Right forelimb (tissue), 1 donor: ENCODE measurements at regions not wholly inside any gene's neighbourhood (a gene's known extent, or its start where the extent isn't known, plus 50 kb on each side); places are given as distances from the start of the nearest gene placed in this dataset.
"Not testable (repeated sequence)": the region's sequence is repeated elsewhere in the genome, so short reads cannot be mapped to it uniquely, and the experiment has no call there.

Experiments used
- DNase-seq: peaks from one replicate; pipeline ENCODE4 v3.0.0-alpha.2; 2018

DNA sequence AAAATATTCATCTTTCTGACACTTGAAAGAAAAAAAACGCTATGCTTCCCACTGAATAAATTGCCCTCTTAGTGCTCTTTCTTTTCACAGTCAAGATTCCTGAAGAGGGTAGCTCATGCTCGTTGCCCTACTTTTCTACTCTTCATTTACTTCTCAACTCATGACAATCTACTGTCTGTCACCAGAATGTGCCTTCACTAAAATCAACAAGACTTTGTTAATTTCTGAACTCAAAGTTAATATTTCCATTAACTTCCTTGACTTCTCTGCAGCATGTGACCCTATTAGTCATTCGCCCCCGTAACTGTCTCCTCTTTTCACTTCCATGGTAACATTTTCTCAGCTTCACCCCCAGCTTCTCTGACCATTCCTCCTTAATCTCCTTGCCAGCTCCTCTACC, 98.9 kb upstream of the MAPRE2 start:
- no peak for DNase-seq

DNA sequence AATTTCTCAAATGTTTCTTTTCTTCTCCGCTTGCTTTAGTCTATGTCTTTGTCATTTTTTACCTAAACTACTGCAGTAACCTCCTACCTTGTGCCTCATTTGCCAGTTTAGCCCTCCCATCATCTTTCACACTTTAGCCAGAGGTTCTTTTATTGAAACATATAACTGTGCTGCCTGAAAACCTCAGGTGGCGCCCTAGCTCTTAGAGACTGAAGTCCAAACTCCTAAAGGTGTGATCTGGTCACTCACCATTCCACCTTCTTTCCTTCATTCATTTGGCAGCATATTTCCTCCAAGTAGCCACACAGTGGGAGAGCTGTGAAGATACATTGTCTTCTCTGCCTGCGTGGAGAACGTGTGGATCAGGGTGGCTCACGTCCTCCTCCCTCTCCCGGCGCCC, 98.2 kb upstream of the MAPRE2 start:
- no peak for DNase-seq

DNA sequence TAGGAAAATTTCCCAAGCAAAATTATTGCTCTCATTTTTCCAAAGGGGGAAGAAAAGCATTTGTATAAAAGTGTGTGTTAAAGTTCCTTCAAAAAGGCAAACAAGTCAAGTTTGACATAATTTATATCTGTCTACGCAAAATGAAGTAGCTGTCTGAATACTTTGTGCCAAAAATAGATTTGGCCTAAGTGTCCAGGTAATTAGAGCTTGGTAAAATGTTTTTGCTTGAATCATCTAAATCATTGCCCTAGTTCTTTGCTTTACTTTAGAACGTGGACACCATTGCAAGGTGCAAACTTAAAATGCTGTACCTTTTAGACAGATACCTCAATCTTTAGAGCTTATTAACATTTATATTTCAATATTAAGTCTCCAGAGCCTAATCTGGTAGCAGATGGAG, 97.6 kb upstream of the MAPRE2 start:
- DNase-seq = no peak

DNA sequence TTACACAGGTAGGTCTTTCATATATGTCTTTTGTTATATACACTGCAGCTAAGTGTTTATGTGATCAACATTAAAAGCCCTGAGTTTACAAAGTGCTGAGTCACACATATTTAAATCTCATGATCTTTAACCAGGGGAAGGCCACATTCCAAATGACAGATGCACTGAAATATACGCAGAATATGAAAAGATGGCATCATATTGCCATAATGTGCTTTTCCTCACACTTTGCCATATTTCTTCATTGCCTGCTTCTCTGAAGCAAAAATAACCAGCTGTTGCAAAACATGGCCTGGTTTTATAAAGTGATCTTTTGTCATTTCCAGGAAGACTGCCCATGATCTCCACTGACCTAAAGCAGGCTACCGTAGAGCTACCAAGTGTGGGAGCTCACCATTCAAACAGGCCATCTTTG, 93.5 kb upstream of the MAPRE2 start:
- no peak for DNase-seq

DNA sequence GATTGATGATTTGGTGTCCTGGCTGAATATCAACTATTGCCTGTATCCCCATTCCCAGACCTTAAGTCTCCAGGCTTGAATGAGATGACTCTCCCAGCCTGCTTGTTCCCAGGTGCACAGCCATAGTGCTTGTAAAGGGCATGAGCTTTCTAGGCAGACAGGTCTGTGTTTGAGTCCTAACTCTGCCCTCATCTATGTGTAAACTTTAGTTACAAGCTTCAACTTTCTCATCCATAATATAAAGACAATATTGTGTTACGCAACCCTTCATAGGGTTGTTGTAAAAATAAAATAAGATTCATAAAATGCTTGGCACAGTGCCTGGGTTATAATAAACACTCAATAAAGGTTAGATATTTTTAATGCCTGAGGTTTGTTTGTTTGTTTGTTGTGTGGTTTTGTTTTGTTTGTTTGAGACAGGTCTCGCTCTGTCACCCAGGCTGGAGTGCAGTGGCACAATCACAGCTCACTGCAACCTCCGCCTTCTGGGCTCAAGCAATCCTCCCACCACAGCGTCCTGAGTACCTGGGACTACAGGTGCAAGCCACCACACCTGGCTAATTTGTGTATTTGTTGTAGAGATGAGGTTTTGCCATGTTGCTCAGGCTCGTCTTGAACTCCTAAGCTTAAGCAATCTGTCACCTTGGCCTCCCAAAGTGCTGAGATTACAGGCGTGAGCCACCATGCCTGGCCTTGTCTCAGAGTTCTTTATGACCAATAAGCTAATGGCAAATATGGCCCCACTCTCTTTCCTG, 89.4 kb upstream of the MAPRE2 start:
- DNase-seq = no peak

DNA sequence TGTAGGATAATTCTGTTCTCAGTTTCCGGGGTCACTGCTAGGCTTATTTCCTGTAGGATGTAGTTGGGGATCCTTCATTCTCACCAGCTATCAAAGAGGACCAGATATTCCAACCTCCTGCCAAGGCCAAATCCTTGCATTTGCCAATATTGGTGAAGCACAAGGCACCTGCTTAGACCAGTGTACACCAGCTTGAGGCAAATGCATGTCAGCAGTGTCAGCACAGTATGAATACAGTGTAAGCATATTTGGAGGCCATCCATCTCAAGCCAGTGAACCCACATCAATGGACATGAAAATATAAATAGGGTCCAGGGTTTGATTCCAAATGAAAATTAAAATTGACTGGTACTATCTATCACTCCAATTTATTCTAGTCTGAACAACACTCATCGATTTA, 88.0 kb upstream of the MAPRE2 start:
- no peak for DNase-seq

DNA sequence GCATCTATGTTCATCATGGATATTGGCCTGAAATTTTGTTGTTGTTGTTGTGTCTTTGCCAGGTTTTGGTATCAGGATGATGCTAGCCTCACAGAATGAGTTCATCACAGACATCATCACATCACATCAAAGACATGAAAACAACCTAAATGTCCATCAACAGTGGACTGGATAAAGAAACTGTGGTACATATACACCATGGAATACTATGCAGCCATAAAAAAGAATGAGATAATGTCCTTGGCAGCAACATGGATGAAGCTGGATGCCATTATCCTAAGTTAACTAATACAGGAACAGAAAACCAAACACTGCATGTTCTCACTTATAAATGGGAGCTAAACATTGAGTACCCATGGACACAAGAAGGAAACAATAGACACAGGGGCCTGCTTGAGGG, 85.7 kb upstream of the MAPRE2 start:
- DNase-seq = not testable (repeated sequence)

DNA sequence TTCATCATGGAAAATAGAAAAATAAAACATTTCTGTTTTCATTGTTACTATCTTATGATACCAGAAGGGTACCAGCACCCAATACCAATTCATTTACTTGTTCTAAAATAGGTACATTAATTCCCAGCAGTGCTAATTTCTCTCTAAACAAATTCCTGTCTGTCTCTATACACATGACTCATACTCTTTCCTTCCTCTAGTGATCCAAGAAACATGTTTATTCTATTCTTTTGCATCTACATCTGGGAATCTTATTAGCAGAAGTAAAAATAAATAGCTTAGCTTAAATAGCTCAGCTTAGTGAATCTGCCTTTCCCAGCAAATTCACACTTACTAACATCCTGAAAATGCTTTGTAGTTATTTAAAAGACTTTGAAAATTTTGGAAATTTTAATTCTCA, 84.5 kb upstream of the MAPRE2 start:
- DNase-seq = no peak

DNA sequence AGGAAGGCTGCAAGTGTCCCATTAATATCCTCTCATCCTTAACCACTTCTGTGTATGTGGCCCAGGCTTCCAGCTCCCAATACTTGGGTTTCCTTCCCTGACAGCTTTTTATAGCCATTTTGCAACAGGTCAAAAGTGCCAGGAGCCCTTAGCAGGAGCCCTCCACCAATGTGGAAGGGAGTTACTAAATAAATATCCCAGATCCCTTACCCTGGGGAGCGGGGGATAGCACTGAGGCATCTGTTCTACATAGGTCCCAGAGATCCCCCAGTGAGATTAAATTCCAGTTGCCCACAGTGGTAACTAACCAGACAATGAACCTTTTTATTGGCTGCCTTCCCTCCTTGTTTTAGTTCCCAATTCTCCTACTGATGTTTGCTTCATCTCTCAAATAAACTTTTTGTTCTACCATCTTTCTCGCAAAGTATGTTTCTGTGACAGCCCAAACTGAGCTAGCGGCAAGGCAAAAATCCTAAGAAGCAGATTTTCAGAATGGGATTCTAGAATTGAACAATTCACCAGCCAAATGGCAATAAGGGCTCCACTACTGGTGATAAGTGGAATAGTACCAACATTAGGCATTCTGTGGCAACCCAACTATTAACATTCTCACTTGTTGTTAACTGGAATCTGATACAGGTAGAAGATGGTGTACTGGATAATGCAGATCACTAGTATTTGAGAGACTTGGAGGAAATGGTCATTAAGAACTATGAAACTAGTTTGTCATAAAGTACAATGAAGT, 83.9 kb upstream of the MAPRE2 start:
- no peak for DNase-seq

DNA sequence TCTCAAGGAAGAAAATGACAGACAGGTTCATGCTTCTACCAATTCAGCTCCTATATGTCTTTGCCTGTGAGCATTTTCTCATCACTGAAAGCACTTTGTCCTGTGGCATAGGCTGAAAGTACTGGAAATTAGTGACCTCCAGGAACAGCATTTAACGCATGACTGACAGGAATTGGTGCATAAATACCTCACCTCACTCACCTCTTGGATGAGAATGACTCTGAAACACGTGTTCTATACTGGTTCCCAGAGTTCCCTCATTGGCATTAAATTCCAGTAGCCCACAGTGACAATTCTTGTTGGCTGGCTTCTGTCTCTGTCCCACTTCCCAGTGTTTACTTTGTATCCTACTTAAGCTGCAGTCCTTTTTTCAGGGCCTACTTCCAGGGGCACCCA, 83.4 kb upstream of the MAPRE2 start:
- no peak for DNase-seq

DNA sequence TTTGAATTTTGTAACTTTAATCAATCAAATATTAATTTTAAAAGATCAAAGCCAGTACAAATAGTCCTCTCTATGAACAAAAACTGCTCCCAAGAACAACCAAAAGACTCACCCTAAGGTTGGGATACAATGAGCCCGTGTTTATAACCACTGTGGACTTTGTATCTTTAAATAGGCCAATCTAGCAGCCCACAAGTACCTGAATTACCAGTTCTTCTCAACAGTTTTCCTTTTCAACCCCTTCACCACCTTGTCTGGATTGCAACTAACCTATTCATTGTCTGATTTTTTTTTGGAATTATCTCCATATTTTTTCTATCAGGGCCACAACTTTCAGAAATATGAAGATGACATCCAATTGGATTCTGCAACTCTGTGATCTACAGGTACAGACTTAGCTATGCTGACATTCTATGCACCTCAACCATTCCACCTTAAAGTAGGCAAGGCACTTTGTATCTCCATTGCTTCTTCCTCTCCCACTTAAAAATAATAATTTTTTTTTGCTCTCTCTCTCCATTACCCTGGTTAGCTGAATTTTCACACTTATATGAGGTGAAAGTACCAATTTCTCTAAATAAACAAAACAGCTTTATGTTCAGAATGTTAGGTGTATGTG, 81.9 kb upstream of the MAPRE2 start:
- no peak for DNase-seq

DNA sequence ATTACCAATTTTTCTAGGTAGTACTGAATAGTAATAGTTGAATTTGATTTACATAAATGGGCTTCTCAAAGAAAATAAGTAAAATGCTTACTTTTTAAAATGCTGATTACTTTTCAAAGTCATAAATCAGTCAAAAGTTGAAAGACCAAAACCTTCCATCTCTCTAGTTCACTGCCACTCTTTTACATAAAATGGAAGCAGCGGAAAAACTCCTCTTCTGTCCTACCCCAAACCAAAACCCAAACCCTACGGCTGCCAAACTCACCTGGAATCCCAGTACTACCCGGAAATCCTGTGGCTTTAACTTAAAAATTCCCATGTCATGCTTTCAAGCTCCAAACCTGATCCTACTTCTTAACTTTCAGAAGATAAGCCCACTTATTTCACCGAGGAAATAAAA, 81.2 kb upstream of the MAPRE2 start:
- no peak for DNase-seq

DNA sequence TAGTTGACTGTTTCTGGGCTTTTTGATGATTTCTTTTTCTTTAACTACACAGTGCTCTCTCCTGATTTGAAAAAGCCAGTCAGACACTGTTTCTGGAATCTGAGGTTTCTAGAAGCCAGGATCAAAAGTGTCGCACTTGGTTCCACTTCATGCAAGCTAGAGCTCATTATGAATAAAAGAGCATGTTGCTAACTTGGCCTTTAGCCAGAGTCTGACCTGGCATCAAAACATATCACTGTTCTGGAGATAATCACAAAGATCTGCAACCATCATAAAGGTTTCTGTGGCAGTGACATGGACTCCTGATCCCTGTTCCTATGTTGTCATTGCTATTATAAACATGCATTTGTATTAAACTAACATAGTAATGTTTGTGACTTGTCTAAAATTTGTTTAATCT, 76.1 kb upstream of the MAPRE2 start:
- no peak for DNase-seq

DNA sequence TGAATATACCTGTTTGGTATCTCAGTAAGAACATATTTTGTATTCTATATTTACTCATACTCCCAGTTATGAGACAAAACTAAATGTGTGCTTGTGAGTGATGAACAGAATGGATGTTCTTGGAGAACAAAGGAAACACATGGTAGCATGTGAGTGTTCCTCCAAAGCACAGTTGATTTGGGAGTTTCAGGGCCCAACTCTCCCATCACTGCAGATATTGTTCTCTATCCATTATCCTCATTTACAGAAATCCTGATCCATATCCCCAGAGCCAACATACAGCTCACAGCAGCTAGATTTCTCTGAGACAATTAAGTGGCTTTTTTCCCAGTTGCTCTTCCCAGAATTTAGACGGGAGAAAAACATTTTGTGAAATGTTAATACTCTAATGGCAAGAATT, 75.6 kb upstream of the MAPRE2 start:
- no peak for DNase-seq

DNA sequence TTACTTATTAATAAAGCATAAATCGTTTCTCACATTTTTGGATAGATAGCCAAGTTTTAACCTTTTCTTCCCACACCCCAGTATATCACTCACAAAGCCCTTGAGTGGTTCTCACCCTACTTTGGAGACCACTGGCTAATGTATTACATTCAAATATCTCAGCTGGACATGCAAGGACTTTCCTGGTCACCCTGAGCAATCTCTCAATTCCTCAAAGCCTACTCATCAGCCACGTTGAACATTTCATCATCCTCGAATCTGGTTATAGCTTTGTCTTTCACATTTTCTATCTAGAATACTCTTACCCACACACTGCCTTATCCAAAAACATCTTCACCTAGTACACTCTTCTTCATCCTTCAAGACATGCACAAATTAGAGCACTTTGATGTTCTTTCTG, 71.1 kb upstream of the MAPRE2 start:
- DNase-seq = no peak

DNA sequence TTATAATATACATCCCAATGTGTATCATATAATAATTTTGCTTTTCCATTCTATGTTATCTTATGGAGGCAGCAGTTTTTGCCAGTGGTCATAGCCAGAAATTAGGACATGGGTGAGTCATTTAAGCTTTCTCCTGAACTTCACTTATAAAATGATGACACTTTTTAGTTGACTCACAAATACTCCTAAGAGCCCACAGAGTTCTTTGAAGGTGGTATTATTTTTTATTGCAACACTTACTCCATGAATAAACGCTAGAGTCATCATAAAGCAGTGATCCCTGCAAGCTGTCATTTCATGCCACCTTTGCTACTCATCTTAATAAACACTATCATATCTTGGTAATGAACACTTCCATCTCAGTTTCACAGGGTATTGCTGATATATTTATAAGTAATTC, 69.9 kb upstream of the MAPRE2 start:
- no peak for DNase-seq

DNA sequence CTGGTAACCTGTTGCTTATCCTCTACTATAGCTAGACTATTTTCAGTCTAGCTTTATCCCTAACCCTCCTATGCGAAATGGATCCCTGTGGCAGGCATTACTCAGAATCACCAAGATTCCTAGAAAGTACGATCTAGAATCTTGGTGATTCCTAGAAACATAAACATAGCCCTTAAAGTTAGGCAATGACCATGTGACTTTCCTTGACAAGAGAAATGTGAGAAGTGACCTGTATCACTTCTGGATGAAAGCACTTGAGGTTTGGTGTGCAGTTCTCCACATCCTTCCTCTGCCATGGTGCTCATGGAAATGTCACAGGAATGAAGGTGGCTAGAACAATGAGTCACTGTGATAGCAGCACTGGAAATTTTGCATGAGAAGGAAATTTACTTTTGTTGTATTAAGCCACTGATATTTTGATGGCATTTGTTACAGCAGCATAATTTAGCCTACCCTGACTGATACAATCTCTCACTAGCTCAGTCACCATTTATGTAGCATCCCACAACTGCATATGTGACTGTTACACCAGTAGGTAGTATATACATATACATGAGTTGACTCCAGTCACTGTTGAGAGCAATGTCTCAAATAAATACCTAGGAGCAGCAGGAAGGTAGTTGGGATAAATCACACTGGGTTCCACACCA, 68.3 kb upstream of the MAPRE2 start:
- DNase-seq = no peak

DNA sequence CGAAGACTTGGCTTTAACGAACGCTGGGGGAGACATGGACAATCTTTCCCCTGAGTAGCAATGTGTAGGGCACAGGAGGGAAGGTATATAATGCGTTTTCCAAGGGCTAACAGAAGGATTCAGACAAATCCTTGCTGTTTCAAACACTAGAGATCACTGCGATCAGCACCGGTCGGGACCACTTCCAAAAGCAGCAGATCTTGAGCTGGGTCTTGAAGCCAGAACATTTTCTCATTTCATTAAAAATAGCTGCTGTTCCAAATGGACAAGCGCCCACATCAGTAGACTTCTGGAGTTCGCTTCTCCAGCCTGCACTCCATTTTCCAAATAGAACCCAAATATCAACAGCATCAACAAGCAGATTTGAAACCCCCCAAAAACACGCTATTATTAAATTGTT, 65.1 kb upstream of the MAPRE2 start:
- peak; percentile 48 for DNase-seq

DNA sequence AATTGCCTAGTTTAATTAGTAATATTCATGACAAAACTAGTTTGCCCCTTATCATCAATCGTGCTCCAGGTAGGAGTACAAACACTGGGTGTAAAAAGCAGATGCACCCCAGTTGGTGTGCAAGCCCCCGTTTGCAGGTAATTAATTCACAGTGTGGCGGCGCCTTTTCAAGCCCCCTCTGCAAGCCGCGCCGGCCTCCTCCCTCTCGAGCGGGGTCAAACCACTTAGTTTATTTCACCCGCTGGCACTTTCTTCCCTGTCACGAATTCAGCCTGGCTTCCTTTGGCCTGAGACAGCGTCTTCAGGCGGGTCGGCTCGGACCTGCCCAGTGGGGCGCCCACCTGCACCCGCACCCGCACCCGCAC, 64.7 kb upstream of the MAPRE2 start:
- no peak for DNase-seq

DNA sequence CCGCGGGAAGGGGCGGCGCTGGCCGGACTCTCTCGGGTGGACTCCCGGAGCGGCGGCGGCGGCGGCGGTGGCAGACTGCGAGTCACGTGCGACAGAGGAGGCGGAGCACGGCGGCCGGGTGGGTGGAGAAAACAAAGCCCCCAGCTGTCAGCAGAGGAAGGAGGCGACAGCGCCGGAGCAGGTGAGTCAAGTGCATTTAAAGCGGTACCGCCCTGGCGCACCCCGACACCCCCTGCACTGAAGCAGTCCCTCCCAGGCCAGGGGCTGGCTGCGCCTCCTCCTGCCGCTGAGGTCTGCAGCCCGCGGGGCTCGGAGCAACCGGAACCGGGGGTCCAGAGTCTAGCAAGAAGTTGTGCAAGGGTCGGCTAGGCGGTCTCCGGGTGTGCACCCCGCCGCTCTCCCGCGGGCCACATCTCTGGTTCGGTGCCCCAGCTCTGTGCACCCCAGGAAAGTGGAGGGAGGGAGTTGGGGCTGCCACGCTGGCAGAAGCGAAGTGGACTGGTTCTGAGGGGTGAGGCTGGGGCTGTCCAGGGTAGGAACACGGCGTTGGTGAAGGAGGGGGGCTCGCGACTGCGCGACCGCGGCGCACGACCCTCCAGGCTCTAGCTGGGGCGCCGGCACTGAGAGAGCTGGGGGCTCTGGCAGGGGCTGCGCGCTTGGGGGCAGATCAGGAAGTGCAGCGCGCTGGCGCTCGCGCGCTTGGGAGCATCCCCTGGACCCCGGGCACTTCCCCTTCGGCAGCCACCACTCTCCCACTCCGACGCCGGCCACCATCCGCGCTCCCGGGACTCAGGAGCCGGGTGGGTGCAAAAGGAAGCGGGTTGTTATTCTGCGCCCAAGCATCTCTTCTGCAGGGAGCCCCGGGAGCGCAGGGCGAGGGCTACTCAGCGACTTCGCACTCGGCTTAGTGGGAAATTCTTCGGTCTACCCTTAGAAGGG, 64.0 kb upstream of the MAPRE2 start:
- DNase-seq = peak; percentile 80

DNA sequence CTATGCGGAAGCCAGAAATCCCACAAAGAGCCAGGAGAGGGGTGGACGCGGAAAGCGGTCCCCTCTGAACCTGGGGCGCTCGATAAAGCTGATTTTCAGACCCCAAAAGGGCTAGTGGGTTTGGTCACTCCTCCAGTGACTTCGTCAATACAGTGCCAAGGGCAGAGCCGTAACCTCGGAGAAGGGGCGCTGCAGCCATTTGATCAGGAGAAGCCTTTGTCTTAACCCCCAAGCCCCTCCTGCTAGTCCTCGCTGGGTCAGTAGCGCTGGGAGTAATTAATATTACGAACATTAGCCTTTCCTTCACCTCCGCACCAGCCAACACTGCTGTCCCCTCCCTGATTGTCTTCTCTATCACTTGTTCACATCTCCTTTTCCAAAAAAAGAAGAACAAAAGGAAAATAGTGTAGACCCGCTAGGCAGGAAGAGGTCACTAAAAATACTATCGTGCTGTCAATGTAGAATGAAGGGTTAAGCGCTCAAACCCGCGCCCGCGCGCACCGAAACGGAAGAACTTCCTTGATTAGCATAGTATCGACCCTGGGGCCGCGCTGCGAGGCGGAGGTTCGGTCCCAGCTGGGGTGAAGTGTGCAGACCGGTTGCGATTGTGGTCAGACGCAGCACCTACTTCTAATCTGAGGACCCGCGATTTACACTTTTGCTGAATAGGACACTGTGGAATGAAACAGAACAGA, 63.2 kb upstream of the MAPRE2 start:
- peak; percentile 56 for DNase-seq

DNA sequence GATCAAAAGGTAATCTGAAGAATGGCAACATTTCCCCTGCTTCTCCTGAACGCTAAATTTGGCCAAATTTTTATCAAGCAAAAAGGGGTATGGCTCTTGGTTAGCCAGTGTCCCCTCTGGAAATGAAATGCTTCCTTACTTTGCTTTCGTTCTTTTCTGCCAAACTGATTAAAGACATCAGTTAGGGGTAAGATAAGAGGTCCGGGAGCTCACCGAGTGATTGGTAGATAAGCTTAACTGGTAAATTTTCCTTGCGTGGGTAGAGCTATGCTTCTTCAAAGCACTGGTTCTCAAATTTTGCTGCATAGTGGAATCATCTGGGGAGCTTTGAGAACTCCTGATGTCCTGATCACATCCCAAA, 62.7 kb upstream of the MAPRE2 start:
- DNase-seq = no peak
